IPS-15b (cell line): ENCODE measurements at regions not wholly inside any gene's neighbourhood (a gene's known extent, or its start where the extent isn't known, plus 50 kb on each side); places are given as distances from the start of the nearest gene placed in this dataset.

ENCODE experiments used
- H3K27me3 ChIP-seq: one replicate; pipeline ENCODE4 v1.6.1; 2013; ENCODE audit warnings: low read length; ENCODE audit not compliant: control insufficient read depth, insufficient read depth
- H3K36me3 ChIP-seq: one replicate; pipeline ENCODE4 v1.6.1; 2013; ENCODE audit warnings: low read length; ENCODE audit not compliant: control insufficient read depth, insufficient read depth
- H3K4me1 ChIP-seq: one replicate; pipeline ENCODE4 v1.6.1; 2013; ENCODE audit warnings: mild to moderate bottlenecking, low read length; ENCODE audit not compliant: control insufficient read depth, insufficient read depth
- H3K4me3 ChIP-seq: one replicate; pipeline ENCODE4 v1.5.1; 2013; ENCODE audit warnings: low read depth, low read length
- H3K9ac ChIP-seq: one replicate; pipeline ENCODE4 v1.6.1; 2013; ENCODE audit warnings: low read depth, mild to moderate bottlenecking, low read length
- H3K9me3 ChIP-seq: one replicate; pipeline ENCODE4 v1.6.1; 2013; ENCODE audit warnings: mild to moderate bottlenecking, low read length; ENCODE audit not compliant: control insufficient read depth, insufficient read depth

DNA sequence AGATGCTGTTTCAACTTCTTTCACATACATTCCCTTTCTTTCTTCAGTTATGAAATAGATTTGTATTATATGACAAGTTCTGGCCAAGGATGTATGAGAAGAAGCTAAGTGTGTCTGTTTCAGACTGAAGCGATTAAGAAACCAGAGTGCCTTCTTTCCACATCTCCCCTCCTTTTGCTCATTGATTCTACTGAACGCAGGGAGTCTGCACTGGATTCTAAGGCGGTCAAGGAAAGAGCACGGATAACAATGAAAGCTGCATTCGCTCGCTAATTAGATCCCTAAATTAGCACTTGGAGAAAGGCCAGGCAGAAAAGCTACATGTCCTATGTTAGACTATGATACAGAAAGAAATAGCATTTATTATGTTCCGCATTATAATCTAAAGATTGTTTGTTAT is 267.7 kb downstream of the HAO1 start:
- no peak overlapping the region for H3K4me3 ChIP-seq
- no peaks in the 10 kb centered on the region for H3K36me3 ChIP-seq
- H3K9ac ChIP-seq: no peak overlapping the region
- H3K9me3 ChIP-seq: no peaks in the 10 kb centered on the region
- H3K4me1 ChIP-seq: peaks cover 8% of the 10 kb centered on the region
- H3K27me3 ChIP-seq: no peaks in the 10 kb centered on the region

- Histone ChIP-seq H3K36me3 (no peaks in the 10 kb centered on the region), H3K9ac (no peak overlapping the region), H3K9me3 (no peaks in the 10 kb centered on the region), H3K4me1 (peaks cover 8% of the 10 kb centered on the region), H3K4me3 (no peak overlapping the region), H3K27me3 (no peaks in the 10 kb centered on the region)
Observed at GRCh38 chr20:7673841-7674240, 266.4 kb downstream of the HAO1 start.

DNA sequence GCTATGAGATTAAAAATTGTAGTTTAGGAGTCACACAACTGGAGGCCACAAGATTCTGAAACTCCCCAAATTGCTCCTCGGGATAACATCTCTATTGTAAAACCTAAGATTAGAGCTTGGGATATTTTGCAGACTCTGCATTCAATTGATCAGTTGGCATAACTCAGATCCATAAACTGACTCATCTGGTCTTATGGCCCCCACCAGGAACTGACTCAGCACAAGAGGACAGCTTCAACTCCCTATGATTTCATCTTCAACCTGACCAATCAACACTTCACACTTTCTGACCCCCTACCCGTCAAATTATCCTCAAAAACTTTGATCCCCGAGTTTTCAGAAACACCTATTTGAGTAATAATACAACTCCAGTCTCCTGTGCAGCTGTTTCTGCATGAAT is 257.3 kb downstream of the HAO1 start:
- H3K27me3 ChIP-seq: no peaks in the 10 kb centered on the region
- H3K4me3 ChIP-seq: no peak overlapping the region
- H3K9me3 ChIP-seq: no peaks in the 10 kb centered on the region
- H3K4me1 ChIP-seq: no peaks in the 10 kb centered on the region
- no peak overlapping the region for H3K9ac ChIP-seq
- no peaks in the 10 kb centered on the region for H3K36me3 ChIP-seq

GRCh38 chr20:7687065-7687464 is 253.2 kb downstream of the HAO1 start:
- no peaks in the 10 kb centered on the region for H3K27me3 ChIP-seq
- H3K9ac ChIP-seq: no peak overlapping the region
- no peaks in the 10 kb centered on the region for H3K9me3 ChIP-seq
- no peaks in the 10 kb centered on the region for H3K36me3 ChIP-seq
- no peak overlapping the region for H3K4me3 ChIP-seq
- H3K4me1 ChIP-seq: no peaks in the 10 kb centered on the region

- Histone ChIP-seq H3K27me3 (no peaks in the 10 kb centered on the region), H3K9ac (no peak overlapping the region), H3K9me3 (no peaks in the 10 kb centered on the region), H3K36me3 (no peaks in the 10 kb centered on the region), H3K4me1 (no peaks in the 10 kb centered on the region), H3K4me3 (no peak overlapping the region)
Observed at GRCh38 chr20:7689151-7689550, 251.1 kb downstream of the HAO1 start.

- H3K4me1 ChIP-seq: no peaks in the 10 kb centered on the region
- no peak overlapping the region for H3K4me3 ChIP-seq
- no peak overlapping the region for H3K9ac ChIP-seq
- no peaks in the 10 kb centered on the region for H3K36me3 ChIP-seq
- no peaks in the 10 kb centered on the region for H3K27me3 ChIP-seq
- H3K9me3 ChIP-seq: no peaks in the 10 kb centered on the region
Observed at GRCh38 chr20:7691647-7692269, 248.5 kb downstream of the HAO1 start.

GRCh38 chr20:7692478-7692877 is 247.8 kb downstream of the HAO1 start:
- Histone ChIP-seq H3K4me1 (no peaks in the 10 kb centered on the region), H3K36me3 (no peaks in the 10 kb centered on the region), H3K4me3 (no peak overlapping the region), H3K9me3 (no peaks in the 10 kb centered on the region), H3K27me3 (no peaks in the 10 kb centered on the region), H3K9ac (no peak overlapping the region)

GRCh38 chr20:7693761-7694160 is 246.5 kb downstream of the HAO1 start:
- no peaks in the 10 kb centered on the region for H3K36me3 ChIP-seq
- H3K4me1 ChIP-seq: no peaks in the 10 kb centered on the region
- H3K9me3 ChIP-seq: no peaks in the 10 kb centered on the region
- no peak overlapping the region for H3K4me3 ChIP-seq
- H3K27me3 ChIP-seq: no peaks in the 10 kb centered on the region
- H3K9ac ChIP-seq: no peak overlapping the region

DNA sequence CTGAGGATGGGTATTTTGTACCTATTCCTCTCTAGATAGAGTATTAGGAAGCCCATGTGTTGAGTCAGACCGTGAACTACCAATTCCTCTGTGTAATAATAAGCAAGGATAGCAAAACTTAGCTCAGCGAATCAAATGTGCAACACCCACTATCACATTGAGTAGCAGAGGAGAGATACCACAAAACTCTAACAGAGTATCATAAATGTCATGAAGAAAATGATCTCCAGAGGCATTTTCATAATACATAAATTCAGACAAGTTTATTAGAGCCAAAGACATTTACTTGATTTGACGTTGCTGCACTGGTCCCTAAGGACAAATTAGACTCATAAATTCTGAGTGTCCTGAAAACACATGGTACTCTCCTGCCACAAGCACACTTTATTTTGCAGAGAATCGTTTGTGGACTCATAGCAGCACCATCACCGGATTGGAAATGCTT is 245.2 kb downstream of the HAO1 start:
- no peak overlapping the region for H3K9ac ChIP-seq
- H3K27me3 ChIP-seq: no peaks in the 10 kb centered on the region
- no peaks in the 10 kb centered on the region for H3K9me3 ChIP-seq
- no peak overlapping the region for H3K4me3 ChIP-seq
- no peaks in the 10 kb centered on the region for H3K36me3 ChIP-seq
- no peaks in the 10 kb centered on the region for H3K4me1 ChIP-seq

GRCh38 chr20:7695635-7696034 is 244.6 kb downstream of the HAO1 start:
- H3K36me3 ChIP-seq: no peaks in the 10 kb centered on the region
- H3K9ac ChIP-seq: no peak overlapping the region
- no peaks in the 10 kb centered on the region for H3K27me3 ChIP-seq
- H3K4me1 ChIP-seq: no peaks in the 10 kb centered on the region
- no peaks in the 10 kb centered on the region for H3K9me3 ChIP-seq
- no peak overlapping the region for H3K4me3 ChIP-seq

DNA sequence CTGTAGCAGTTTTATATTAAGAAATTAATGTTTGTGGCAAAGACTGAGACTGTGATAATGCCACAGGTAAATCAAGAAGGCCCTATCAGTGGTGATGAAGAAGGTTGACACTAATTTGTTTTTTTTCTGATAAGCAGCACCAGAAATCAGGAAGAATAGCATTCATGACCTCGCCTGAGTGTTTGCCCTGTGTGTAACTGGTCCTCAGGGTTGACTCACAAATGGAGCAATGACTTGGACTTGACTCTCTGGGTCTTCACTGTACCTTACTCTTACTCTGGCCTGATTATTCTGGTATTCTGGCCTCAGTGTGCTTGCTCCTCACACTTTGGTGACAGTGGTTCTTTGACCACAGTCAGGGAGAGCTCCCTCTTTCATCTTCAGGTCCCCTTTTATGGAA is 243.9 kb downstream of the HAO1 start:
- H3K27me3 ChIP-seq: no peaks in the 10 kb centered on the region
- H3K36me3 ChIP-seq: no peaks in the 10 kb centered on the region
- no peak overlapping the region for H3K4me3 ChIP-seq
- H3K9me3 ChIP-seq: no peaks in the 10 kb centered on the region
- no peak overlapping the region for H3K9ac ChIP-seq
- no peaks in the 10 kb centered on the region for H3K4me1 ChIP-seq

GRCh38 chr20:7702141-7702540 is 238.1 kb downstream of the HAO1 start:
- no peak overlapping the region for H3K9ac ChIP-seq
- no peaks in the 10 kb centered on the region for H3K4me1 ChIP-seq
- H3K36me3 ChIP-seq: no peaks in the 10 kb centered on the region
- no peaks in the 10 kb centered on the region for H3K9me3 ChIP-seq
- H3K4me3 ChIP-seq: no peak overlapping the region
- H3K27me3 ChIP-seq: no peaks in the 10 kb centered on the region
